GM21528 (cell line): ENCODE measurements at regions not wholly inside any gene's neighbourhood (a gene's known extent, or its start where the extent isn't known, plus 50 kb on each side); places are given as distances from the start of the nearest gene placed in this dataset.

ENCODE experiments used
- ATAC-seq: cut with Tn5 transposase; IDR thresholded peaks from one replicate; pipeline ENCODE4 v1.9.1; 2021; ENCODE audit warnings: mild to moderate bottlenecking, moderate library complexity; ENCODE audit not compliant: unreplicated experiment, low FRiP score

DNA sequence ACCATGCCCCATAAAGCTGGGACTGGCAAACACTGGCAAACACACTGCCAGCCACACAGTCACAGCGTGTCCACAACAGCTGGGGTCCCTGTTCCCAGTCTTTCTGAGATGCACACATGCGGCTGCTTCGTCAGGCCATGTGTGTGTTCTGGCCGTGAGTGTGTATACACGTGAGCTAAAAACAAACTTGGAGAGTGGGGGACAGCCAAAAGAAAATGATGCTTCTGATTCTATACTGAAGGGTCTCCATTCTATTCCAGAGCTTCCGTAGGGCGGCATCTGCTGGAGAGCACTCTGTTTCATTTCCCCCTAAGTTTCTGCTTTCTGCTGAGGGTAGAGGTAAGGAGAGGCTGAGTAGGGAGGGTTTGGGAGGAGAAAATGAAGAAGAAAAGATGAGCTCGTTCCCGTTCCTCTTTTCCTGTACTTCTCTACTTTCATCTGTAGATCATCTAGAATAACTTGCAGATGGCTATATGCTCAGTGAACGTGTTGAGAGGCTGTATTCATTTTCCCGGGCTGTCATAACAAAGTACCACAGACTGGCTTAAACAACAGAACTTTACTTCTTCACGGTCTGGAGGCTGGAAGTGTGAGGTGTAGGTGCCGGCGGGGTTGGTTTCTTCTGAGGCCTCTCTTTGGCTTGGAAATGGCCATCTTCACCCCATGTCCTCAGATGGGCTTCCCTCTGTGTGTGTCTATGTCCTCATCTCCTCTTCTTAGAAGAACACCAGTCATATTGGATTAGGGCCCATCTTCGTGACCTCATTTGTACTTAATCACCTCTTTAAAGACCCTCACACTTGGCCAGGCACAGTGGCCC lies 151.6 kb downstream of the TOMM20 start:
- ATAC-seq: no peak

DNA sequence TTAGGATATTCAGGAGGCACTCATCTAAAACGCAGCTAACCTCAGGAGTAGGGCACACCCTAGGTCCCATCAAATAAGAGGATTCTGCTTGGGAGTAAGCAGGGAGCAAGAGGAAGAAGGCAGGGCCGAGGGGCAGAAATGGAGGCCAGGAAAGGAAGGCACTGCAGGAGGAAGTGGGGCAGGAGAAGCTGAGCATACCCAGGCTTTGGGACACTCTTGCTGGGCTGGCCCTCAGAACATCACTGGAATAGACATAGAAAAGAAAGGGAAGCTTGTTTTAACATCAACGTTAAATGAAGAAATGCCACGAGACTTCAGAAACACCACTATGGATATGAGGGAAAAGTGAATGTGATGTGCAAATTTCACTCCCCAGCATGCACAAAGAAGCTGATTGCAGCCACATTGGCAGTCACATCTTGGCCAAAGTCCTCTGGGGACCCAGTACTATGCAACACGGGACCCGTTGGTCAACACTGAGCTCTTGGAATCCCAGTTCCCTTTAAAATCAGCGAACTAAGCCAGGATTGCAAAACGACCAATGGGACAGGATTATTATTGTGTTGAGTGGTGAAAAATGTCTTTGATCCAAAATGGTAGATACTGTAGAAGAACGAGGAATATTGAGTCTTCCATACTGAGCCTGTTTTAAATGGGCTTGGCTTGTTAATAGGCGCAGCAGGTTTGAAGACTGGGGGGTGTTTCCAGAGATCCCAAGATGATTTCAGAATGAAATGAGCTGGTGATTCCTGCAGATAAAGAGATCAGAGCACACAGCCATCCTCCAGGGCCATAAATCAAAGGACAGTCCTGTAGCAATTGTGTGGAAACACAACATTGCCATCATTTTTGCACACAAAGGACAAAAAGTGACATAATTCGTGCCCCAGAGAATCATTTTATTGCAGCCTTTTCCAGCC lies 152.4 kb downstream of the TOMM20 start:
- no peak for ATAC-seq

DNA sequence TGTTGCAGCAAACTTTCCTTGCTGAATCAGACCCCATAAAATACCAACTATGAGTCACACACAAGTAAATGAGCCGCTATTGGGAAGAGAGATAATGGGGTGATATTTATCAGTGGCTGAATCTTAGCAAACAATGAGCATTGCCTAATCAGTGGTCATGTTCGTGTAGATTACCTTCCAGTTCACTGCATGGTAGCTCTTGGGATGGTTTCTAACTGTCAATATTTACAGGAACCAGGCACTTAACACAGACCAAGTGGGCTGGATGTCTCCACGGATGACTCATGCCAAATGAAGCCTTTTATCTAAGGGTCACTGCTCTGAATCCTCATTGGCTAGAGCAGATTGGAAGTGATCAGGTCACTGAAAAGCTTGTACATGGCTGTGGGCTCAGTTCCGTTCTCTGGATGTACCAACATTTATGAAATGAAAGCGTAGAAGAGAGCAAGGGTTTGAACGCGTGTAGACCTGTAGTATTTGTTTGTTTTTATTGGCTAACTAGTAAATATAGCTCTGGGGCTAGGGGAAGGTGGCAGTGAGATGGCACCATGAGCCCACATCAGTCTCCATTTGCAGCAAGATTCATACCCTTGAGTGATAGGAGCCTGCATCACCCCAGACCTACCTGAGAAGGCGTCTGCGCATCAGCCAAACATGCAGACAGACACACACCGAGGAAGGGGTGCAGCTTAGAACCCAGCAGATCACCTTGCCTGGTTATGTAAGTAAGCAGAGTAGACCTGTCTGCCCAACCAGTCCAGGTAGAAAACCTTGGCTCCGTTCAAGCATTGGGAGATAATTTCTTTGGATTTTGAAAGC lies 153.3 kb downstream of the TOMM20 start:
- no peak for ATAC-seq

DNA sequence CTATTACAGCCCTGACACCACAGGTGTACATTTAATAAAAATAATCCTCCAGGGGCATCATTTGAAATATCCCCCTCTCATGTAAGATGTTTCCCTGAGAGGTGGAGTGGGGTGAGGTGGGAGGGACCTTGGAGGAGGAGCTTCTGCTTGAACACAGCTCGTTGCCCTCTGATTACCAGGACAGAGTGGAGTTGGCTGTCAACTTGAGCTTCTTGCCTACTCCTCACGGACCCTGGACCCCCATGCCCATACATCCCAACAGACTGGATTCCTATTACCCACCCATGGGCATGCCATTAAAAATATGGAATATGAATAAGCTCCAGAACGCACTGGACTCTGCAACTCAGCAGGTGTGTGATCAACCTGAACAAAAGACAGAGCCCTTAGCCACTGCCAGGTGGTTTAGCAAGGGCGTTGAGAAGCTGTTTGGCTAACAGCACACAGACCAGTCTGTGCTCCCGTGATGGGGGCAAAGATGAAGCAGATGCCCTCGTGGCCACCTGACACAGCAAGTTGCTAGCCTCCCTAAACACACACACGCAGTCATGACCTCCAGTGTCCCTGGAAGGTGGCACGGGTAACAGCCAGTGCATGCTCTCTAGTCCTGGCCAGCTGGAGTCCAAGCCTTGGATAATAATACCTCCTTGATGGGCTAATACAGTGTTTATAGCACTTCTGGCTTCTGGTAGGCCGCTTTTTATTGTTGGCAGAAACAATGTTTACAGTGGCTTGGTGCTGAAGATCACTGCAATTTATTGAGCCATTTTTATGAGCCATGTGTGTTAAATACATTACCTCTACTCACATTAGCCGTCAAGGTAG lies 155.0 kb downstream of the TOMM20 start:
- ATAC-seq: no peak

DNA sequence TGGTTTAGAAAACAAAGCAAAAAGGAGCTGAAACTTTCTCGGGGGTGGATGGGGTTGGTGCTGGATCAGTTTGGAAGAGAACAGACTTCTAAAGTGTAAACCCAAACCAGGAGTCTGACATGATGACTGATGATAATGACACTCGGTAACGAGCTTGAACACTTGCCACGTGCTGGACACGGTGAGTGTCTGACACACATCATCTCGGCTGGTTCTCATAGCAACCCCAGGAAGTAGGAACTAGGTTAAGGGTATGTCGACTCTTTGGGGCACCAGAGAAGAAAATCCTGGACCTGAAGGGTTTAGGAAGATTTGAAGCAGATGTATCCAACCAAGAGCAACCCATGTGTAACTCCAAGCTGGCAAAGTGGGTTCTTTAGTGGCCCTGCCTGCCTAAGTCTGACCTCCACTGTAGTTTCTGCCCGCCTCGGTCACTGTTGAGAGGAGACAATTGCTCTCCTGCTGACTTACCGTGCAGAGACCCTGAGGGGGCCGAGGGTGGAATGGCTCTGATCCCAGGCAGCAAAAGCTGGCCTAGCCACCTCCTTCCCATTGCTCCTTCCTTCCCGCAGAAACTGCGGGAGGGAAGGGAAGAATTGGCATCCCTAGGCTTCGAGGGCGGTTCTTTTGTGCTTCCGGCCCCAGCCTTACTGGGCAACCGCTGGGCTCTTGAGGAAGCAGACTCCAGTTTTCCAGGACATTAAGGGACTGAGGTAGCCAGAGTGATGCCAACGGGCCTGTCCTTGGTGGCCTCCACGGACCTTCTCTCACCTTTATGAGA lies 156.0 kb downstream of the TOMM20 start:
- no peak for ATAC-seq

DNA sequence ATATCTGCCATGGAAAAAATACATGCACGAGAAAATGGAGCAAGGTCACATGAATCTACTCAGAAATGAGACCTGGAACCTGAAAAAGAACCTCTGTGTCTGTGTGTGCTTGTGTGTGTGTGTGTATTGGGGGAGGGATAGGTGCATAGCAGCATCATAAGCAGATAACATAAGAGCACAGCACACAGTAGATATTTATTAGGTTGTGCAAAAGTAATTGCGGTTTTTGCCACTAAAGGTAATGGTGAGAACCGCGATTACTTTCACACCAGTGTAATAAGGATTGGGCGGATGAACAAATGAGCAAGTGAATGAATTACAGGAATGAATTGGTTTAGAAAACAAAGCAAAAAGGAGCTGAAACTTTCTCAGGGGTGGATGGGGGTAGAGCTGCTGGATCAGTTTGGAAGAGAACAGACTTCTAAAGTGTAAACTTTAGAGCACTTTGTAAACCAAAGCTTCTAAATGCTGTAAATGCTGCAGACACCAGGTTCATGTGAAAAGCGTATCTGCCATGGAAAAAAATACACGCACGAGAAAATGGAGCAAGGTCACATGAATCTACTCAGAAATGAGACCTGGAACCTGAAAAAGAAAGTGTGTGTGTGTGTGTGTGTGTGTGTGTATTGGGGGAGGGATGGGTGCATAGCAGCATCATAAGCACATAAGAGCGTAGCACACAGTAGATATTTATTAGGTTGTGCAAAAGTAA lies 156.9 kb downstream of the TOMM20 start:
- ATAC-seq: peak; percentile 50

DNA sequence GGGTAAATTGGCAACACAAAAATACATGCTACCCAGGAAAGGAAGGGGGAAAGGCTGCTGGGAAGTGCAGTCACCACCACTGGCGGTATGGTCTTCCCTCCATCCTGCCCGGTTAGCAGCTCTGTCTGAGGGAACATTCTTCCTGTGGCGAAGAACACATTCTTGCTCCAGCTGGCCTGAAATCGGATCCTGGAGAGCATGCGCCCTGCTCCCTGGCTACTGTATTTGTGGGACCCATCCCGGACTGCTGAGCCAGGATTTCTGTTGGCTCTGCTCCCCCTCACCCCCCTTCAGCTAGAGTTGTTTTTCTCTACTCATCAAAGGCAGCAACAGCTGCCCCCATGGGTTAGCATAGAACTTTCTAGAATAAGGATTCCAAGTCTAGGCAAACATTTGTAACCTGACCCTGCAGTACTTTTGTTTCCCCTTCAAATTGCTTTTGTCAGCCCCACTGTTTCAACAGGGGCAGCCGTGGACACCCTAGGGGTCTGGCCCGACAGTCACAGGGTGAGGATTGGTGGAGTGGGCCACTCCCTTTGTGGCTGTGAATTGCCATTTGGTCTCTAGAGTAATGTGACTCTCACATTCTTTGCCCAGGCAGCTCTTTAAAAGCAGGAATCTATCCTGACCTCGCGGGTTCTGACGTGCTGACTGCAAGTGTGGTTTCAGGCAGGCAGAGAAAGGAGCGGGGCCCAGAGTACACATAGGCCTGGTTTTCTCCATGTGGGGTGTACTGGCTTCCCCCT lies 157.7 kb downstream of the TOMM20 start:
- ATAC-seq: peak; percentile 27

DNA sequence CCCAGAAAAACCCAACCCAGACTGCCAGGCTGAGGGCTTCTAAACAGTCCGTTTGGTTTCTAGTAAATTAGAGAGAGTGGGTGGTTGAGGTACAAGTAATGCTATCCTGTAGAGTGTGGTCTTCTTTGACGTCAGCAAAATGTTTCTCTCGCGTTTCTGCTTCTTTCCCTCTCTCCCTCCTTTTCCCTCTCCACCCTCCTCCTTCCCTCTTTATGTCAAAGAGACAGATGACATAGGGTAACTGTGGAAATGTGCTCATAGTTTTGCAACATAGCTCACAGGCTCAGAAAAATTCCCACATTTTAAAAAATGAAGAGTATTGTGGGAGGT lies 158.3 kb downstream of the TOMM20 start:
- ATAC-seq: no peak

DNA sequence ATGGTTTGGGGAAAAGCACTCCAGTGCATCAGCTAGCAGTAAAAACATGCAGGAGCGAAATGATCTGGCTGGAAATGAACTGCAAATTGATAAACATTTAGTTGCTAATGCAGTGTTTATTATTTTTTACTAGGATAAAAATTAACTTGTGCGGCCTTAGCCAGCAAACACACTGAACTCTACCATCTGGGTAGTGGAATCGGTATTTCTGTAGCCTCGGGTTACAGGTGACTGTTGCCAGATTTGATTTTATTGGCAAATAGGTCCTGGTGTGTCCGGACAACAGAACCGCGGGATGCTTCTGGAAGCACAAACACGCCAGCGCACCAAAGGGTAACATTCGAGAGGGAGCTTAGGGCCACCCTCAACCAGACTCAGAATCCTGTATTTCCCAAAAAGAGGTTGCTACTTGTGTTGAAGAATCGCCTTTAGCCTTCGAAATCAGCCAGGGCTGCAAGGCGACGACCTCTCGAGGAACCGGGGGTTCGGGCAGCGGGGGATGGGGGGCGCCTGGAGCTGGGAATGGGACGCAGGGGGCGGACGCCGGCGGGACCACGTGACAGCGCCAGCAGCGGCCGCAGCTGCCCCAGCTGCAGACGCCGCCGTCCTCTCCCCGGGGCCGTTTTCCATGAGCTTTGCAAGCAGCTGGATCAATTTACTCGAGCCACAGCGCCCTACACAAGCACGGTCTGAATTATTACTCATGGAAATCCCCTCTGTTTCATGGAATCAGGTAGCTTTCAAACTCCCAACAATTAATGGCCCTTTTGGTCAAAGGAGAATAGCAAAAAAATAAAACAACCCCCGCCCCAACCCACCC lies 158.8 kb downstream of the TOMM20 start:
- ATAC-seq: no peak

DNA sequence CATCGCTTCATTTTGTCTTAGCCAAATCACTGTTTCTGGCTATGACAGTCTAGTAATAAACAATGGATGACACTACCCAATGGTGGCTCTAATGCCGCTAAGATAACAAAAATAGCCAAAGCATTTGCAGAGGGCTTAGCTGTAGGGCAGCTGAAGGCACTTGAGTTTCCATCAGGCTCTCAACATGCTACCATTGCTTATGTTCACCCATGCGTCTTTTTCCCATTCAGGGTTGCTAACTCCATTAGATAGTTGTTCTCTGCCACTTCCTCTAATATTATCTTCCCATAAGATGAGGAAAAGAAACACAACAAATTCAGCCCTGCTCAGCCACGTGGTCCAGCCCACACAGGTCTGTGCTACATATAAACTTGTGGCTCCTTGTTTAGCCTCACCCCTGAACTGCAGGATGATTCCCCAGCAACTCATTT lies 159.6 kb downstream of the TOMM20 start:
- no peak for ATAC-seq

DNA sequence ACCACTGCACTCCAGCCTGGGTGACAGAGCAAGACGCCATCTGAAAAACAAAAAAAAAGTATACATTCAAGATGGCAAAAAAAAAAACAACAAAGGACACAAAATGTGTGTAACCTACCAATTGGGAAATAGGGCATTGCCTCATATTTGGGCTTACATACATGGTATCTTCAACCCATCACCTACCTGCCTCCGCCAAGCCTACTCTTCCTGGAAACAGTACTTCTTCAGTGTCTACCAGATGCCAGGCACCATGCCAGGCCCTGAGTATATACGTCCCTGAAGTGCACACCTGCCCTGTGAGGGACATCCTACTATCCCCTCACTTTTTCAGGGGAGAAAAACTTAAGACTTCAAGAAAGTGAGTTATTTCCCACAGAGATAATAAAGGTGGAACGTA lies 160.2 kb downstream of the TOMM20 start:
- ATAC-seq: no peak

DNA sequence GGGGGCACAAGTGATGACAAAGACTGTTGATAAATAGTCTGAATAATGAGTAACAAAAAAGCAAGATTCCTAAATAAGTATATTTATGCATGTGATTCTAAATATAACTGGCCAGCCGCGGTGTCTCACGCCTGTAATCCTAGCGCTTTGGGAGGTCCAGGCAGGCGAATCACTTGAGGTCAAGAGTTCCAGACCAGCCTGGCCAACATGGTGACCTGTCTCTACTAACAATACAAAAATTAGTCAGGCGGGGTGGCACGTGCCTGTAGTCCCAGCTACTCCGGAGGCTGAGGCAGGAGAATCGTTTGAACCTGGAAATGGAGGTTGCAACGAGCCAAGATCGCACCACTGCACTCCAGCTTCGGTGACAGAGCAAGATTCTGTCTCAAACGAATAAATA lies 161.5 kb downstream of the TOMM20 start:
- no peak for ATAC-seq

DNA sequence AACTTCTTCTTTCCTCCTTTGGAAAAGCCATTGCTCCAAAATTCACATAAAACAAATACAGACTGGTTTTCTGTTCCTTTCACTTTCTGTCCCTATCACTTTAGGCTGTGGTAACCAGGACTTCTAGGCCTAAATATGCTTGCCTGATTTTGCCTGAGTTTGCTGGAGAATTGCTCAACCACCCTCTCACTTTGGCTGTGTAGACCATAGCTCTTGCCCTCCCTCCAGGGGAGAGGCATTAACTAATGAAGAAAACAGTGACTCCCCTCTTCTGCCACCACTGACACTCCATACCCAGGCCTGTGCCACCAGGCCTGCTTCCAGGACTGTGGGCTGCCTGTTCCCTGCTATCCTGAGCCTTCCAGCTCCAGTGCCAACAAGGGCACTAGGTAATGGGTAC lies 163.5 kb downstream of the TOMM20 start:
- ATAC-seq: no peak

DNA sequence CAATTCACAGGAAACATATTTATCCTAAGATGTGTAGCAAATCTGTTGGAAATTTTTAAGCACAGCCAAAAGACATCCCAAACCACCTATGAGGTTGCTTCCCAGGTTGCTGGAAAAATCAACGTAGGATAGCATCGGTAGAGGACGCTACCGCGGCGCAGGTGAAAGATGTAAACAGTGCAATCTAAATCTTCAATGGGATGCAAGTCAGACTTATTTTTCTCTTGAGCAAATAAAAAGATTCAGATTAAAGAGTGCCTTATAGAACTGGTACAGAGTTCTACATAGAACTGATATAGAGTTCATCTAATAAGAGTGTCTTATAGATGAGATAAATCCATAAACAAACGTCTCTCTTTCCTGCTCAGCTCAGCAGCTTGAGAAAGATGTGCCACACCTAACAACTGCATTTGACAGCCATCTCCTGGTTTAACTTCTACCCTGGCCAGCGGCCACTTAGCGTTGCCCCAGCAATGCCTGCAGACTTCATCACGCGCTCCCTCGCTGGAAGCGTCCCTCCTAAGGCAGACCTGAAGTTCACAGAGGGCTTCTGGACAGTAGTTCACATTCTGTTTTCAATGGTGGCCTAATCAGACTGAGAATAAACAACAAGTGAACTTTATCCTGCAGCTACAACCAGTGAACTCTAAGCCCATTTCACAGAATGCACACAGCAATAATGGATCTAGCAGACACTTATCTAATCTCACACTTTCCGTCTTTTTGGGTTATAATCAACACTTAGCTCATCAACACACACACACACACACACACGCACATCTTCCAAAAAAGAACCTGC lies 164.5 kb downstream of the TOMM20 start:
- ATAC-seq: no peak

DNA sequence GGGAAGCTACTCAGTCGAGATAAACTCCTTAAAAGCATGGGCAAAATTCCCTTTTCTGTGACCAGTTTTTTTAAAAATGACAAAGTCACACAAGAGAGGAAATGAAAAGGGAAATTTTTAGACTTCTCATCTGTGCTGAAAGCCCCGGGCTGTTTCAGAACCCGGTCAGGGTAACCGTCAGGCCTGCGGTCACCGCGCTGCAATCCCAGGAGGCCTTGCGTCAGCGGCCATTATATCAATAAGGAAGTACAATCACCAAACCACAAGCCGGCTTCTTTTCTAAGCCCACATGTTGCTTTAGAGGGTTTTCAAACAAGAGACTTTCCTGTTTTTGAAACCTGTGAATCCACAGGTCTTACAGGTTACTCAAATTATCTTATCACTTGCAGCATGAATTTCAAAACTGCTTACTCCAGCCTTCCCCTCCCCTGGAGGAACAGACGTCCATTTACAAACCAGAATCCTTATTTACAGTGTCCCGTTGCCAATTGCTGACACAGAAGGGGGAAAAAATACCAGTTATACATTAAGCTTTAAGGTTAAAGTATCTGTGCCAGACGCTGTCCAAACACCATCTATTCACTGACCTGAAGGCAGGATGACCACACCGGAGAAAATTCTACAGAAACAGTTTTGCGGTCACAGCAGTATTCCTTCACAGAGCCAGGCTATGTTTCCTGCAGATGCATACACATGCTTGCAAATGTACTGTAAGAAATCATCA lies 165.3 kb downstream of the TOMM20 start:
- peak; percentile 84 for ATAC-seq
